ENCODE measurements at regions not wholly inside any gene's neighbourhood (a gene's known extent, or its start where the extent isn't known, plus 50 kb on each side); places are given as distances from the start of the nearest gene placed in this dataset.

- Histone ChIP-seq H3K27me3 (ENCODE audit: control insufficient read depth in 2 of 2, insufficient read depth in 2 of 2, low read length in 2 of 2) (no peaks in the 10 kb centered on the region), H3K36me3 (ENCODE audit: control insufficient read depth in 2 of 2, extremely low read depth in 1 of 2, insufficient read depth in 2 of 2, low read length in 2 of 2) (no peaks in the 10 kb centered on the region), H3K4me3 (replicated peaks in 1 of 3; ENCODE audit: insufficient read depth in 1 of 3, low read depth in 1 of 3, low read length in 3 of 3) (no peak overlapping the region), H3K27ac (ENCODE audit: insufficient read depth, low read depth, low read length) (no peak overlapping the region), H3K9me1 (replicated peaks; ENCODE audit: control insufficient read depth, extremely low read depth, insufficient read depth, low read length) (no peaks in the 10 kb centered on the region), H2AFZ (ENCODE audit: low read depth, low read length) (no peak overlapping the region), H3K79me2 (ENCODE audit: control insufficient read depth, insufficient read depth, low read length) (no peaks in the 10 kb centered on the region), H3K4me1 (ENCODE audit: control insufficient read depth, extremely low read depth, insufficient read depth, low read length) (no peaks in the 10 kb centered on the region), H4K20me1 (replicated peaks; ENCODE audit: control insufficient read depth, extremely low read depth, insufficient read depth, low read length) (no peaks in the 10 kb centered on the region), H3K9ac (replicated peaks; ENCODE audit: extremely low read depth, insufficient read depth, low read length) (no peak overlapping the region), H3K9me3 (replicated peaks; ENCODE audit: control insufficient read depth, insufficient read depth, low read length) (peaks cover 12% of the 10 kb centered on the region), H3K4me2 (ENCODE audit: insufficient read depth, low read length) (no peak overlapping the region)
- ChIA-PET POLR2A (no interaction called here), CTCF (no interaction called here)
- TF ChIP-seq GATA2 (IDR thresholded peaks at IDR 0.05; ENCODE audit: insufficient read depth, insufficient read length, low read depth, low read length) (no peak), JUN (IDR thresholded peaks at IDR 0.05; ENCODE audit: borderline replicate concordance, insufficient read depth, insufficient read length, low read depth) (no peak)
- DNase-seq (ENCODE audit: low read depth, low spot score), result no peak
- dilution Hi-C loops (cut with MboI; ENCODE audit: extremely low pct_ligation_motif_present, low sequenced_read_pairs), result no loop called here
- no TSS peak for BruUV-seq (replicated peaks)
- intact Hi-C loops (cut with micrococcal nuclease), result no loop called here
- no peak for FAIRE-seq
These were observed 570.6 kb upstream of the LARGE1 start for GRCh38 chr22:34490886-34491285.

DNA sequence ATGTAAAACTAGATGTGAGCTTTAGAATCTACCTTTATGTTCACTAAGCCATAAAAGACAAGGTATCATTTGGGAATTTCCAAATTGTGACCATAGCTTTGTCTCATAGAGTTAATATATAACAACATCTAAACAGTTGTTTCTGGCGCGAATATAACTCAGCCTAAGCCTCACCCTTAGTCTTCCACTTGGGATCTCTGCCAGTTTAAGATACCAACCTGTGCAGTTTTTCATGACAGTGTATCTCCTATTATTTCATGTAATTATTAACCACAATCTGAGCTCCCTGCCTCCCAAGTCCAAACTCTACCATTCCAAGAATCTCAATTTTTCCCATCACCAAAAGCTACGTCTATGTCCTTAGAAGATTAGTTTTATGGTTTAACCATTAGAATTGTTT, 572.5 kb upstream of the ISX start:
- Histone ChIP-seq H3K27ac (ENCODE audit: insufficient read depth, low read depth, low read length) (no peak overlapping the region), H3K4me1 (ENCODE audit: control insufficient read depth, extremely low read depth, insufficient read depth, low read length) (no peaks in the 10 kb centered on the region), H3K9me1 (replicated peaks; ENCODE audit: control insufficient read depth, extremely low read depth, insufficient read depth, low read length) (no peaks in the 10 kb centered on the region), H3K27me3 (ENCODE audit: control insufficient read depth in 2 of 2, insufficient read depth in 2 of 2, low read length in 2 of 2) (no peaks in the 10 kb centered on the region), H2AFZ (ENCODE audit: low read depth, low read length) (no peak overlapping the region), H3K4me2 (ENCODE audit: insufficient read depth, low read length) (no peak overlapping the region), H3K79me2 (ENCODE audit: control insufficient read depth, insufficient read depth, low read length) (no peaks in the 10 kb centered on the region), H4K20me1 (replicated peaks; ENCODE audit: control insufficient read depth, extremely low read depth, insufficient read depth, low read length) (no peaks in the 10 kb centered on the region), H3K9me3 (replicated peaks; ENCODE audit: control insufficient read depth, insufficient read depth, low read length) (peaks cover 15% of the 10 kb centered on the region), H3K36me3 (ENCODE audit: control insufficient read depth in 2 of 2, extremely low read depth in 1 of 2, insufficient read depth in 2 of 2, low read length in 2 of 2) (no peaks in the 10 kb centered on the region), H3K4me3 (replicated peaks in 1 of 3; ENCODE audit: insufficient read depth in 1 of 3, low read depth in 1 of 3, low read length in 3 of 3) (no peak overlapping the region), H3K9ac (replicated peaks; ENCODE audit: extremely low read depth, insufficient read depth, low read length) (no peak overlapping the region)
- FAIRE-seq (no peak), DNase-seq (ENCODE audit: low read depth, low spot score) (no peak)
- TF ChIP-seq POLR2AphosphoS5 (IDR thresholded peaks at IDR 0.05; ENCODE audit: insufficient read depth, low read depth, low read length) (no peak), EZH2 (IDR thresholded peaks at IDR 0.05; ENCODE audit: borderline replicate concordance, low read depth, low read length, severe bottlenecking) (no peak), GATA2 (IDR thresholded peaks at IDR 0.05; ENCODE audit: insufficient read depth, insufficient read length, low read depth, low read length) (no peak), FOS (IDR thresholded peaks at IDR 0.05; ENCODE audit: borderline replicate concordance, insufficient read depth, low read length) (no peak), POLR2A (IDR thresholded peaks at IDR 0.05; ENCODE audit: low read depth, low read length) (no peak), MAX (IDR thresholded peaks at IDR 0.05; ENCODE audit: insufficient read depth, insufficient read length) (no peak), MYC (IDR thresholded peaks at IDR 0.05; ENCODE audit: low read depth, low read length) (no peak), JUN (IDR thresholded peaks at IDR 0.05; ENCODE audit: borderline replicate concordance, insufficient read depth, insufficient read length, low read depth) (no peak)
- TF ChIP-seq, protein P1, sequence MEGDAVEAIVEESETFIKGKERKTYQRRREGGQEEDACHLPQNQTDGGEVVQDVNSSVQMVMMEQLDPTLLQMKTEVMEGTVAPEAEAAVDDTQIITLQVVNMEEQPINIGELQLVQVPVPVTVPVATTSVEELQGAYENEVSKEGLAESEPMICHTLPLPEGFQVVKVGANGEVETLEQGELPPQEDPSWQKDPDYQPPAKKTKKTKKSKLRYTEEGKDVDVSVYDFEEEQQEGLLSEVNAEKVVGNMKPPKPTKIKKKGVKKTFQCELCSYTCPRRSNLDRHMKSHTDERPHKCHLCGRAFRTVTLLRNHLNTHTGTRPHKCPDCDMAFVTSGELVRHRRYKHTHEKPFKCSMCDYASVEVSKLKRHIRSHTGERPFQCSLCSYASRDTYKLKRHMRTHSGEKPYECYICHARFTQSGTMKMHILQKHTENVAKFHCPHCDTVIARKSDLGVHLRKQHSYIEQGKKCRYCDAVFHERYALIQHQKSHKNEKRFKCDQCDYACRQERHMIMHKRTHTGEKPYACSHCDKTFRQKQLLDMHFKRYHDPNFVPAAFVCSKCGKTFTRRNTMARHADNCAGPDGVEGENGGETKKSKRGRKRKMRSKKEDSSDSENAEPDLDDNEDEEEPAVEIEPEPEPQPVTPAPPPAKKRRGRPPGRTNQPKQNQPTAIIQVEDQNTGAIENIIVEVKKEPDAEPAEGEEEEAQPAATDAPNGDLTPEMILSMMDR (IDR thresholded peaks at IDR 0.05; ENCODE audit: extremely low read depth in 1 of 2, insufficient read depth in 1 of 2, low read depth in 1 of 2, low read length in 2 of 2), result no peak
- ChIA-PET POLR2A (no interaction called here), CTCF (no interaction called here)
- BruUV-seq (replicated peaks), result no TSS peak
- intact Hi-C loops (cut with micrococcal nuclease), result no loop called here
- dilution Hi-C loops (cut with MboI; ENCODE audit: extremely low pct_ligation_motif_present, low sequenced_read_pairs), result no loop called here

Measured in endothelial cell of umbilical vein (primary cell).